ENCODE measurements at regions not wholly inside any gene's neighbourhood (a gene's known extent, or its start where the extent isn't known, plus 50 kb on each side); places are given as distances from the start of the nearest gene placed in this dataset.

DNA sequence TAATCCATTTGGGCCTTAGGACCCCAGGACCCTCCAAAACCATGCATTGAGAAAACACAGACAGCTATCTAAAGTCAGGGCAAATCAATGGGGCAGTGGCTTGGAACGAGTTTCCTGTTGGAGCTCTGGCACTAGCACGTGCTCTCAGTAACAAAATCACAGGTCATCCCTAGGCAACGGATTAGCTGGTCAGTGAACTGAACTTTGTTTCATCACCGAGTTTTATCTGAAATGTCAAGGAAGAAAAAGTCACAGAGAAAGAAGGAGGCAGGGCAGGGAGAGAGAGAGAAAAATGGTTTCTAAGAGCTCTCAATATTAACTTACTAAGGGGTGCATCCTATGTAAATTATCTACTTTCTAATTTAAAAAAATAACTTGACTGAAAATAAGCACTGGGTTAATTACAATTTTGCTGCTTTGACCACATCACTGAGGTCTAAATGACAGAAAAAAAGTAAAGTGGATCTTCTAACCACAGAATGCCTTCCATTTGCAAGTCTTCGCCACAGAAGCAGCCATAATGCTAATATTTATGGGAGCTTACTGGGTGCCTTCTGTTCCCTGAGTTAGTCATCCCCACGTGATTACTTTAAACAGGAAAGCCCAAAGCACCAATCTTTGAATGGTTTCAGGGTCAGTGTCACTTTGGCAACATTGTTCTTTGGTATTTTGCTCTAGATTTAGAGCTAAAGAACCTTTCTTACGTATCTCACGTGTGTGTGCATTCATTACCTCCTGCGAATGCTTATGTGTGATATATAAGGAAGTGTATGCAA, 503.9 kb downstream of the RASEF start:
- no peak for DNase-seq

- no peak for DNase-seq
These were observed 502.9 kb downstream of the RASEF start for GRCh38 chr9:82560036-82560435.

DNA sequence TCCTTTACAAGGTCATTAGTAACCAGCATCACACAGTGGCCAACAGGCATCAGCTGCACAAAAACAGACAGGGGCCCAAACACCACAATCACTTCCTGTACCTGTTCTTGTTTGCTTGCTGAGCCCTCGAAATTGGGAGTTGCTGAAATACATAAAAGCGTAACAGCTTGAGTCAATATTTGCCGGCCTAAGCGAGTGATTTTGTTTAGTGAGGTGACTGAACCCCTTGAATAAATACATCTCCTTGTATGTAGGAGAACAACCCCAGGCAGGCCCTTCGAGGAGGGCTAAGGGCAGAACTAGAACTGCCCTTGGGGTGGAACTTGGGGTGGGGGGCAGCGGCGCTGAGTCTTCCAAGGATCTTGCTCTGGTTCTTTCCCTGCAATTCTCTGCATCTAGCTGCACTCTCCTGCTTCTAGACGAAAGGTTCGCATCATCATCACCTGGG, 502.5 kb downstream of the RASEF start:
- DNase-seq = no peak

- DNase-seq = no peak
These were observed 499.8 kb downstream of the RASEF start for GRCh38 chr9:82563094-82563493.

DNA sequence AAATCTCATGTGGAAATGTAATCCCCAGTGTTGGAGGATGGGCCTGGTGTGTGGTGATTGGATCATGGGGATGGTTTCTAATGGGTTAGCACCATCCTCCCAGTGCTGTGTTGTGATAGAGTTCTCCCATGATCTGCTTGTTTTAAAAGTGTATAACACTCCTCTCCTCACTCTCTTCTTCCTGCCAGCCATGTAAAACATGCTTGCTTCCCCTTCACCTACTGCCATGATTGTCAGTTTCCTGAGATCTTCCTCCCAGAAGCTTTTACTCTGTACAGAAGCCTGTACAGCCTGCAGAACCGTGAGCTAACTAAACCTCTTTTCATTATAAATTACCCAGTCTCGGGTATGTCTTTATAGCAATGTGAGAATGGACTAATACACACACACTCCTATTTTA, 499.1 kb downstream of the RASEF start:
- DNase-seq = no peak

DNA sequence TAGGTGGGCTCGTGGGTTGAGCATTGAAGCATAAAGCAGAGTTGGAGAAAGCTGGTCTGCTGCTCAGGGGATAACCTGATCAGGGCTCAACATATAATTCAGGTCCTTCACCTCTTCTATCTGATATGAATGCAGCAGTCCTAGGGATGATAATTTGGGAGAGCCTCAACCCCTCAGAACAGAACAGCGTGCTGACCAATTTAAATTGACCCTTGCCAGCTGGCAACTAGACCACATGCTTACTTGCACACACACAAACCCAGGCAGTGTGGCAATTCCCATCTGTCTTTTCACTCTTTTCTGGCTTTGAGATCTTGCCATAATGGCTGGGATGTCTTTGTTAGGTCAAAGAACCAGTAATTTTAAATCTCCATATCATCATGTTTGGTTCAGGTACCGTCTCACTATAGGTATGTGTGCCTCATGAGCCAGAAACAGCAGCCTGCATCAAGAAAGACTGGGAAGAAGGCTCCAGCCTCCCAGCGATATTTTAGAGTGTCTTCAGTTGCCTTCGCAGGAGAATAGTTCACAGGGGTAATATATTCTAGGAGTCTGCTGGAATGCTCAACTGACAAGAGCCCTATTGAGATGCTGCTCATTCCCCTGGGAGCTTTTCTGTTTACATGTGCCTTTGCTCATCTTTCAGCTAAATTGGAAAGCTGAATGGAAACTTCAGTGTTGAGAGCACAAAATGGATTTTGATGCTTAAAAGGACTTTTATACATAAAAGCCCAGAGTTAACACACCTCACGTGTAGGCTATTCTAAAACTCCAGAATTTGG, 497.6 kb downstream of the RASEF start:
- no peak for DNase-seq

- DNase-seq = no peak
These were observed 495.0 kb downstream of the RASEF start for GRCh38 chr9:82567953-82568352.

- DNase-seq = no peak
These were observed 492.7 kb downstream of the RASEF start for GRCh38 chr9:82570226-82570625.

DNA sequence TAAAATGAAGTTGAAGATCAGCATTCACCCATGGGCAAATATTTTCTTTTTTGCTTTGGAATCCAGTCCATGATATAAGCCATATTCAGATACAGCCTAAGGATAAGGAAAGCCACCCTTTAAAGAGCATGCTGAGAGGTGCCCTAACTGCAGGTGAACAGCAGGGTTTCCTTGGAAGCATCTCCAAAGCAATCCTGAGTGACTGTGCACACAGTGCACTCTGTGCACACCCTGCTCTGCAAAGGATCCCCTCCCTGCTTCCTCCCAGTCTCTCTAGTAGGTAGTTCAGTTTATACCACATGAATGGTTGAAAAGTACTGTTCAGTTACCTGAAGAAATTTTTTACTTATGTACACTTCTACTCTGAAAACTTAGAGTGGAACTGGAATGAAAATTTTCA, 491.4 kb downstream of the RASEF start:
- no peak for DNase-seq

DNA sequence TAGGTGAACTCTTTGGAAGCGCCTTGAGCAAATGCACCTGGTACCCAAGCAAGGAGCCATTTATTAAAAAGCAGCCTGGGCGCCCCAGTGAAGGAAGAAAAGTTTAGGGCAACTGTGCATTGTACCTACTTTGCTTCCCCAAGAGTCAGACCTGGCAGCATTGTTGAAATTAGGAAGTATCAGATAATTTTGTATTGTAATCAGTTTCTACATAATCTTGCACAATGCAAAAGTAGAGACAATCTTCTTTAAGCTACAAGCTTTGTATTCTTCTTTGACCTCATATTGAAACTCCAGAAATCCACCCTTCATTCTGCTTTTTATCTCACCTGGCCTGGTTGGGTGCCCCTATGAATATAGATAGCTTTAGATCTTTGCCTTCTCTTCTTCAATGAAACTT, 490.8 kb downstream of the RASEF start:
- DNase-seq = no peak

DNA sequence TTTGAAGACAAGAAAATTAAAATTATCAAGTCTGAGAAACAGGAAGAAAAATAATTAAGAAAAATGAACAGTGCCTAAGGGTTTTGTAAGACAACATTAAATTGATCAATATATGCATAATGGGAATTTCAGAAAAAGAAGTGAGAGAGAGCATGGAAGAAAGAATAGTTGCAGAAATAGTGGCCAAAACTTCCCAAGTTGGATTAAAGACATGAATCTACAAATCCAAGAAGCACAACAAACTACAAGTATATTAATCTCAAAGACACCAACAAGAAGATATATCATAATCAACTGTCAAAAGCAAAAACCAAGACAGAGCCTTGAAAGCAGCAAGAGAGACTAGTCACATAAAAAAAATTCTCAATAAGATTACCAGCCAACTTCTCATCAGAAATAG, 488.0 kb downstream of the RASEF start:
- no peak for DNase-seq

DNA sequence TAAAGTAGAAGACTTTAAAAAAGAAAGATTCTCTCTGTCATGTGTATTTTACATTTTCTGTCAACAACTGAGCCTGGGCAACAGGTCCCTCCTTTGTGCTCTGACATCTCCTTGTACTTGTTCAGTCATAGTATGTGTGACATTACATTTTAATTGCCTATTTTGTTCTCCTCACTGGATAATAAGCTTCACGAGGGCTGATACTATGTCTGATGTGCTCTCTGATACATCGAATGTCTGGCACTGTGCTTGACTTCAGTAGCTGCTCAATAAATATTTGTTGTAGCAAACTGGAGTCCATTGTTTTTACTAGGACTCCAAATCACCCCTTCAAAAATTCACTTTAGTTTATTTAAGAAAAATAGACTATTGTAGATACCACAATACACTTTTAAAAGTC, 482.0 kb downstream of the RASEF start:
- no peak for DNase-seq

DNA sequence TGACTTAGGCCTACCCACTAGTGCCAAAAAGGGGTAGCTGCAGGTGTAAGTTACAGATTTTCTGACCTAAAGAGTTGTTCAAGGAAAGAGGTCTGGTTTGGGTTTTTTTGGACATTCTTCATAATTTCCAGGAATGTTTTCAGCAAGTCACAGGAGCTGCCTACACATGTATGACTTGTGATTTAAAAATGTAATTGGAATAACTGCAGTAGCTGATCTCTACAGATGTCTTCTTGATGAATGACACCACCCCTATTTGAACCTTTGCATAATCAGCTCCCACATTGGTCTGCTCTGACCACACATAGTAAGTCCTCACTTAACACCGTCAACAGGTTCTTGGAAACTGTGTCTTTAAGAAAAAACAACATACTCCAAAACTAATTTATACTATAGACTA, 481.4 kb downstream of the RASEF start:
- no peak for DNase-seq

DNA sequence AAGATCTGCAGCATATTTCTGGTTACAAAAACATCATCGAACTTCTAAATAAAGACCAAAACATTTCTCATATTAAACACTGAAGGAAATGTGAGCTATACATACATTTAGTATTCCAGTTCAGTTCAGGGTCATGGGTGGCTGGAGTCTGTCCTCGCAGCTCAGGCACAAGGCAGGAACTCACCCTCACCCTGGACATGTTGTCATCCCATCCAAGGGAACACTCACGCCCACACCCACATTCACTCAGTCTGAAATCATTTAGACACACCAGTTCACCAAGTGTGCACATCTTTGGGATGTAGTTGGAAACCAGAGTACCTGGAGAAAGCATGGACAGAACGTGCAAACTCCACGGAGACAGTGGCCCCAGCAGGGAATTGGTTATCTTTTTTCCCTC, 481.0 kb downstream of the RASEF start:
- DNase-seq = no peak

DNA sequence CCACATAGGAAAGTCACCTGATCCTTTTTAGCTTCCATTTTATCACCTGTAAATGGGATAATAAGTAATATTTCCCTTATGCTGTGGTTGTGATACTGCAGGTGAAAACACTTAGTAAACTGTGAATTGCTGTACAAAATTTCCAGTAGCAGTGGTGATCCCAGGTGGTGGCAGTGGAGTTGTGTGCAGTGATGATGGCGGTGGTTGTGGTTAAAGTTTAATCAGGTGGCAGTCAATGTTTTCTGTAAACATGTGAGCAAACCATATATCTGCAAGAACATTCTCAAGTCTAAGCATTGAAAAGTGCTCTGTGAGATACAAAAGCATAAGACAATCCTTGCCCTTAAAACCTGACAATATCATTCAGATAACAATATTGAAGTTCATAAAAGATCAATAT, 480.2 kb downstream of the RASEF start:
- DNase-seq = no peak

DNA sequence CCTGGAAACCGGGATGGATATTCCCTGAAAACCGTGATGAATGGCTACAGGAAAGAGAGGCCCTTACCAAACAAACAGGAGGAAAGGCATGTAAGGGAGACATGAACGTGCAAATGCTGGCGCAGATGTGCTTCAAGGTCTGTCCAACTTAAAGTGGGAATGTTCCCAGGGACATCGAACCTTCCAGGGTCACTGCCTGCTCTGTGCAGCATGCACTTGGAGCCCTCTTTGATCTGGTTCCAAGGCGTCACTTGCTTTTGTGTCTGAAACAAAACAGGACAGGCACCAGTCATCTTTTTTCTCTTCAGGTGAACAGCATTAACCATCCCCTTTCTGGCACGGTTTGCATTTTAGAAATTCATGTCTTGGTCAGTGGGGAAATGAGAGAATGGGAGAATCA, 479.4 kb downstream of the RASEF start:
- DNase-seq = no peak

- DNase-seq = no peak
These were observed 478.5 kb downstream of the RASEF start for GRCh38 chr9:82584349-82584863.

DNA sequence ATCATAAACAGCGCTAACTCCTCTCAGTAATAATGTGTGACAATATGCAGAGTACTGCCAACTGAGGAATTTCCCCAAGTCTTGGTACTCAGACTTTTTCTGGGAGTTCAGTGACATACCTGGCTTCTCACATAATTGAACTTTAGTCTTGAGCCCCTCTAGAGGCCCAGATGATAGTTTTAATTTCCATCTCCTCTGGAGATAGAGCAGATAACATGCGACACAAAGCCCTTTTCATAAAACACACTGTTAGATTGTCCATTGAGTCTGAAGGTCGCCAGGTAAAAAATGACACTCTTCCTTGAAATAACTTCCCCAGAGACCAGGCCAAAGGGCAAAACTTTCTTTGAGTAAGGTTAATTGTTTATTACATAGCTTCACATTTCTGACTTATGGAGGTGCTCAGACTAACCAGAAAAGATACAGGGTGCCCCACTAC, 476.0 kb downstream of the RASEF start:
- DNase-seq = no peak

- no peak for DNase-seq
These were observed 474.4 kb downstream of the RASEF start for GRCh38 chr9:82588301-82589180.

- DNase-seq = no peak
These were observed 472.1 kb downstream of the RASEF start for GRCh38 chr9:82590845-82591244.

DNA sequence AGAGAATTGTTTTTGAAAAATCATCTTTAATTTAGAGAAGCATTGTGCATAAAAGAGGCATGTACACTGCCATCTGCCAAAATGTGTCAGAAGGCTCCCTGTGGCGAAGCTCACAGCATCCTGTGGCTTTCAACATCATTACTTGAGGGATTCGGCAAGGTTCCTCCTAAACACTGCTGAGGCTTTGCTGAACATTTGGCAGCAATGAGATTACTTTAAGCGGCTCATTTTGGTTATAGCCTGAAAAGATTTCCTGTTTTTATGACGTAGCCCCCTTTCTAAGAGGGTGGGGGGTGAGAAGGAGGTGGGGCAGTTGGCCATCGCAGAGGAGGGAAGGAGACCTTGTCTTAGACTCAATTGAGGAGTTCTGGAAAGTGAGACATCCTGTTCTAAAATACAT, 469.4 kb downstream of the RASEF start:
- DNase-seq = no peak

GRCh38 chr9:82597241-82598203, 465.4 kb downstream of the RASEF start:
- DNase-seq = no peak

All from DMS 273 treated with DMSO at 0.1 percent for 48 hours (cell line).